Stromal cell of bone marrow (primary cell): ENCODE measurements at regions not wholly inside any gene's neighbourhood (a gene's known extent, or its start where the extent isn't known, plus 50 kb on each side); places are given as distances from the start of the nearest gene placed in this dataset.
"Not testable (repeated sequence)": the region's sequence is repeated elsewhere in the genome, so short reads cannot be mapped to it uniquely, and the experiment has no call there.

Experiments
- DNase-seq: peaks from one replicate; pipeline ENCODE4 v3.0.0-alpha.2; 2012; ENCODE audit warnings: low read depth

DNA sequence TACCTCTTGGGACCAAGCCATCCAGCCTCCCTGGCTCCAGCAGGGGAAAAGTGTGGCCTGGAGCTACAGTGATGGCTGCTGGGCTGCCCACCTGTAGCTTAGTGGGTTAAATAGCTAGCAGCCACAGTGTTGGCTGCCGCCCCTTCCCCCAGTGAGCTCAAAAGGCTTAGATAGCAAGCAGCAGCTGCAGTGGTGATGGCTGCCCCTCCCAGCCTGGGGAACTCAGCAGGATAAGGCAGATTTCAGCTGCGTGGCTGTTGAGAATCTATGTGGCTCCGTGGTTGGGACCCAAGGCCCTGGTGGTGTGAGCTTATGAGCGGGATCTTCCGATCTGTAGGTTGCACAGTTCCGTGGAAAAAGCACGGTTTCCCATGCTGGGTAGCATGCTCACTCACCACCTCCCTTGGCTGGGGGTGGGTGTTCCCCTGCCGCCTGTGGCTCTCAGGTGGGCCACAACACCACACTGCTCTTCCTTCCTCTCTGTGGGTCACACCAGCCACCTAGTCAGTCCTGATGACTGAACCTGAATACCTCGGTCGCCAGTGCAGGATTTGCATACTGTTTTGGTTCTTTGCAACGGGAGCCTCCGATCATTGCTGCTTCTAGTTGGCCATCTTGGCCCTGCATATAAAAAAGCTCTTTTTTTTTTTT is 946.5 kb upstream of the FAM98A start:
- no peak for DNase-seq

DNA sequence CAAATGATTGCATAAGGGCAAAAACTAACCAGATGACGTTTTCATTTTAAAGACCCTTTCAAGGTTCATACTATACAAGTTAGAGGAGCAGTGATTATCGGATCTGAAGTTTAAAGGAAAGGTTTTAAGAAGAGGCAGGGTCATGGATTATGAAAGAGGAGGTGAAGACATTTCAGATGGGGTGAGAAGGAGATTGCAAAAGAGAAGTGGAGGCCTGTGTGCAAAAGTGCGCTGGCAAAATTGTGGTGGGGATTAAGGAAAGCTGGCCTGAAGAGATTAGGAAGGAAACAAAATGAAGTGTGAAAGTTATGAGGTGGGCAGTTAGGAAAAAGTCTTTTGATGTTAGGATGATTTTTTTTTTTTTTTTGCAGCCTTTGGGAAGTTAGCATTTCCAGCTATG is 935.7 kb upstream of the FAM98A start:
- DNase-seq: no peak

DNA sequence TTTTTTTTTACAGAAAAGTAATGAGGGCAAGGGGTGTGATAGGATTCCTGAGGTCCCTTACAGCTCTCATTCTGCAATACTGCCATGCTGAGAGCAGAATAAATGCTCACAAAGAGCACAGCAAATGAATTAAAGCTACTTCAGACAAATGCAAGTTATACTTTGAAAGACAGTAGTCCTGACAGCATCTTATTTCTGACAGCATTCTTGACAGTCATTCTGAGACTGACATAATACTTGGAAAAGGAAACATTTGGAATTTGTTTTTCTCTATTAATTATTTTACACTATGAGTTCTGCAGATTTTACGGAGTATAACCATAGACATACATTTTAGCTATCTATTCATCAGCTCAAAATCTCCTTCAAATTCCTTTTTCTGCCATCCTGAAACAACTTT is 935.2 kb upstream of the FAM98A start:
- no peak for DNase-seq

DNA sequence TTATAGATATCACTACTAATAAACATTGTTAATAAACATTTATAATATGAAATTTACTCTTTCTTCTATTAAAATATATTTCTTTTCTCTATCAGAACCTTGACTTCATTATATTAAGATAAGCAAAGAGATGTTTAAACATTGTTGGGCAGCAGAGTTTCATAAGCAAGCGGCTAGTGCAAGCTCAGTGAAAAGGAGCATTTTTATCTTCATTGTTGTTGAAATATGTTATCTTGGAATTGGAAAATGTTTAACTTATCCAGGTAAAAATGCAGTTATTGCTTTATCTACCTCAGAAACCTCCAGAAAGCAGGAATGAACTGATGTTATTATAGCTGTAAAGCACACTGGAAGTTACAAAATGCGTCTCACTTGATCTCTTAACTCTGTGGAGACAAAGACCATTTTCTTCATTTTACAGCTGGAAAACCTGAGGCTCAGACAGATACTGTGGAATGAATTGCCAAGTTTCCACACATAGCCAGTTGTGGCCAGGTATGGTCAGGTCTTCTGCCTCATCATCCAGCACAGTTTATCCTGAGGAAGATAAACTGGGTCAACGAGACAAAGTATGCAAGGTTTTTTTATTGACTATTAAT is 934.6 kb upstream of the FAM98A start:
- DNase-seq: no peak

DNA sequence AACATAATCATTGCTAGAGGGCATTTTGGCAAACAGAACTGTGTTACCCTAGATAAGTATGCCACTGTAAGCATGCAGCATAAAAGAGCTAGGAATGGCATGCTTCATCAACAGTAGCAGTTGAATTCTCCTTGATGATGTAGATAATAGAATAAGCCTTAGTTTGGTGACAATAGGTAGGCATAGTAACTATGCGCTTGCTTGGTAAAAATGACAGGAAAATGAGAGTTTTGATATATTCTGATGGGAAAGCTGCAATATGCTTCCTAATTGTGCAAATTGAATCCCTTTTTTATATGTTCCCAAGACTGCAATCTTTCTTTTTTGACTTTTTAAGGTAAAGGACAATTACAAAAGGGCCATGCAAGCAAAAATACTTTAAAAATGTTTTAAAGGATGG is 930.9 kb upstream of the FAM98A start:
- DNase-seq: no peak

DNA sequence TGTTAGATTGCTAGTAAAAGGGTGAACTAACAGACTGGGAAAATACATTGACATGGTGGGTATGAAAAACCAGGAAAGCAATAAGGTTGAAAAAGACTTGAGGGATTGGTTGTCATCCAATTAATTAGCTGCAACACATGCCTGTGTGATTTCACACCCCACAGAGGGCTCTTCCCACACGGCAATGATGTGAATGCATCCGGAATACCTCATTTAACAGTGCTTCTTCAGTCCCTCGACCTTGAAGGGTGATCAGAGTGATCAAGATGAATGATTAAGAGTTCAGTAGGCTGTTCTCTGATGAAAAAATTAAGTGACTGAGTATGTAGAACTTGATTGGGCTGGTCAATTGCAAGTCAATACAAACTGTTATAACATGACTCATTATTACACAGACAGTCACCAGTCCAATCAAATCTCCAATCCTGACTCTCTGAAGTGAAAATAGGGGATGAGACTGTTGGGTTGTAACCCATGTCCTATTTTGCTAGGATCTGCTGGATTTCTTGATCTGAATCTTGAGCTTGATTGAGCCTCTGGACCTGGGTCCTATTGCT is 924.9 kb upstream of the FAM98A start:
- no peak for DNase-seq

DNA sequence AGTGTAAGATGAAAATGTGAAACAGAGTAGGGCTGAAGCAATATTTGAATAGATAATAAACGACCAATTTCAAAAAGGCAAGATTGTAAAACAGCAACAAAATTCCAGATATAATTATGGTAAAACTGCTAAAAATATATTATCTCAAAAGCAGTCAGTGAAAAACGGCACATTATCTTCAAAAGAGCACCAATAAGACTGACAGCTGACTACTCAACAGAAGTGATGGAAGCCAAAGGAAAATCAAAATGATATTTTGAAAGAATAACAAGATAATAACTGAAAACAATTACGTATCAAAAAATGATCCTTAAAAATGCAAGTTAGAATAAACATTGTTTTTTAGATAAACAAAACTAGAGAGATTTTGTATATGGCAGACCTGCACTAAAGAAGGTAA is 920.6 kb upstream of the FAM98A start:
- DNase-seq: no peak

DNA sequence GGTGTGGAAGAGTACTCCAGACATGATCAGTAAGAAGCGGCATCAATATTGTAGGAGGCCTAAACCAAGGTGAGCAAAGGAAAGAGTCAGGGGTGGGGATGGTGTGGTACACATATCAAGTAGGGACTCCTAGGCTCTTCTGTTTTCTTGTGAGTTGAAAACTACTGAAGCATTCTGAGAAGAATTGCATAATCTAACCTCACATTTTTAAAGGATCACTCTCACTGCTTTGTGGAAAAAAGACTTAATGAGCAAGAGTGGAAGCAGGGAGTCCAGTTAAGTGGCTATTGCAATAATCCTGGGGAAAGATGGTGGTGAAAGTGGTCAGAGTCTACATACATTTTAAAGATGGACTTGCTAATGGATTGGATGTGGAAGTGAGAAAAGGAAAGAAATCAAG is 899.5 kb upstream of the FAM98A start:
- DNase-seq: no peak

DNA sequence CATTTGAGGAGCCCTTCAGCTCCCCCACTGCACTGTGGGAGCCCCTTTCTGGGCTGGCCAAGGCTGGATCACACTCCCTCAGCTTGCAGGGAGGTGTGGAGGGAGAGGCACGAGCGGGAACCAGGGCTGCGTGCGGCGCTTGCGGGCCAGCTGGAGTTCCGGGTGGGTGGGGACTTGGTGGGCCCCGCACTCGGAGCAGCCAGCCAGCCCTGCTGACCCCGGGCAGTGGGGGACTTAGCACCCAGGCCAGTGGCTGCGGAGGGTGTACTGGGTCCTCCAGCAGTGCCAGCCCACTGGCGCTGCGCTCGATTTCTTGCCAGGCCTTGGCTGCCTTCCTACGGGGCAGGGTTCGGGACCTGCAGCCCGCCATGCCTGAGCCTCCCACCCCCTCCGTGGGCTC is 895.1 kb upstream of the FAM98A start:
- not testable (repeated sequence) for DNase-seq

DNA sequence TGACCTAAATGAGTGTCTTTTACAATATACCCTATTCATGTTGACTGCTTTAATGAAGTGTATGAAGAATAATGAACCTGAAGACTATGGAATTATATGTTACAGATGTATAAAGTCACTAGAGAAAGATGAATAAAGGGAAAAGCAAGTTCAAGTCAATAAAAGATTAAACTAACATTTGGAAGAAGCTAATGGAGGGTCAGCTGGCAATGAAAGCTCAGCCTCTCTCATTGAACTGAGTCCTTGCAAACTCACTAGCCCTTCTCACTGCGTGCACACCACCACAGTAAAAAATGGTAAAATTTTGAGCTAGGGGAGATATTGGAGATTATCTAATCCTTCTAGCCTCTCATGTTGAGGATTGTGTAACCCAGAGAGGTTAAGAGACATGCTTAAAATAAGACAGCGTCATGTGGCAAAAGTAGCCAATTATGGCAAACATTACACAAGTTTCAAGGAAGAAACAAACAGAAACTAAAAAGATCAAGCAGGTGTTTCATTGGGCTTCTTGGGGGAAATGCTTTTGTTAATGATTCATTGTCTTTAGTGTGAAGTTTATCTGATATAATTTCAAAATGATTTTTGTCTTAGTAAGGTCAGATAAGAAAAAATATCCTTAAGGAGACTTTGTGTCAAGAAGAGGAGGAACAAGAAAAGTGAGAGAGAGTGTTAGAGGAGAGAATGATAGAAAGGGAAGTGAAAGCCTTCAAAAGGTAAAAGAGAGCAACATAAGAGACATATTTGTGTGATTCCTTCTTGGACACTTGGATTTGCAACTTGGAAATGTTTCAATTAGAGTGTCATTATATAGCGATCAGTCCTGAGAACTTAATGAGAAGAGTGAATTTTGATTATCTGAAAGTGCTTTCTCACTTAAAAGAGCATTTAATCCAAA is 893.7 kb upstream of the FAM98A start:
- DNase-seq: no peak

DNA sequence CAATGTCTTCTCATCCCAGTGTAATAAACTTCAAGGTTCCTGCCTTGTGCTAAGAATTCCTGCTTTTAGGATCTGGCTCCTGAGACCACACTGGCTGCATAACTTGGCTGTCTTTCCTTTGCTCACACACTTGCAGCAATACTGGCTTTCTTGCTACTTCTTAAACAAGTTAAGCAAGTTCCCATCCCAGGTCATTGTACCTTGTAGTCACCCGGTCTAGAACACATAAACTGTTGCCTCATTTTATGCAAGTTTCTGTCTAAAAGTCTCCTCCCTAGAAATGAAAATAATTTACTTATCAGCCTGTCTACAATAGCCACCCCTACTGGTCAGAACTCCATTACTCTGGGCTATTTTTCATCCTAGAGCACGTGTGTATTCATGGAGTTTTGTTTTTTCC is 887.9 kb upstream of the FAM98A start:
- no peak for DNase-seq

DNA sequence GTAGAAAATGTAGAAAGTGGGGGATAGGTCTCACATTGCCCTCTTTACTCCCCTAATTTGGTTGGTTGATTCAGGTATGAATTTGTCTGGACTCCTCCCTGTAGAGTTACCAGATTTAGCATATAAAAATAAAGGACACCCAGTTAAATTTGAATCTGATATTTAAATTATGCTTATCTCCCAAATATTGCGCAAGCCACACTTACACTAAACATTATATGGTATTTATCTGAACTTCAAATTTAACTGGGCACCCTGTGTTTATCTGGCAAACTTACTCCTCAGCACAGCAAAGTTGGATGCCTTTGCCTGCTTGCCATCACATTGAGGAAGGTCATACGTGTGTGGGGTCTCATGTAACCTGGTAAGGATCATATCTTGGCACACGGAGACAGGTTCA is 882.4 kb upstream of the FAM98A start:
- no peak for DNase-seq

DNA sequence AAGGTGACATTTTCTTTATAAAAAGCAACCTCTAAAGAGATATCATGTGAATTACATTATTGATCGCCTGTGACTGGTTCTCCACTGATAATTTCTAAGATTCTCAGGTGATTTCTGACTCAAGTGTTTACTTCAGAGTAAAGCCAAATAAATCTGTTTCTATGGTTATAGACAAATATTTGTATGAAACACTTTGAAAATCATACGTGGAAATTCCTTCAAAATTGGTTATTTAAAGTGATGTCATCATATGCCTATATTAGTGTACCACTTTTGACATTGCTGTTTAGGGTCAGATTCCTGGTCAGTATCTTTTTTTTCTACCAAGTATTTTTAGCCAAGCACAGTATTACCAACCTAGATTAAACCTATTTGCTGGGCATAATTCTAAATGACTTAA is 881.3 kb upstream of the FAM98A start:
- DNase-seq: no peak

DNA sequence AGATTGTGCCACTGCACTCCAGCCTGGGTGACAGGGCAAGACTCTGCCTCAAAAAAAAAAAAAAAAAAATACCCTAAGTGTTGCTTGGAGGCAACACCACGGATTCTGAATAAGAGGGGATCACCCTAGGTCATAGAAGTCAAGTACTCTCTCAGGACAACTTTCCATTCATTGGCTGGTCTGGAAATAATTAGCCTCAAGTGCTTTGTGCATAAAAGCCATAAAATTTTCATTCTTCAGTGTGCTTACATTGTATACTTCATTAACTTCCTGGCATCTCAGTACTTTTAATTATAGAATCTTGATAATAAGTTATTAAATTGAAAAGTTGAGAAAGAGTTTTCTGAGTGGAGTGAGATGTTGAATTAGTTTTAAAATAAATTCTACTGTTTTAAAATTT is 876.1 kb upstream of the FAM98A start:
- no peak for DNase-seq

DNA sequence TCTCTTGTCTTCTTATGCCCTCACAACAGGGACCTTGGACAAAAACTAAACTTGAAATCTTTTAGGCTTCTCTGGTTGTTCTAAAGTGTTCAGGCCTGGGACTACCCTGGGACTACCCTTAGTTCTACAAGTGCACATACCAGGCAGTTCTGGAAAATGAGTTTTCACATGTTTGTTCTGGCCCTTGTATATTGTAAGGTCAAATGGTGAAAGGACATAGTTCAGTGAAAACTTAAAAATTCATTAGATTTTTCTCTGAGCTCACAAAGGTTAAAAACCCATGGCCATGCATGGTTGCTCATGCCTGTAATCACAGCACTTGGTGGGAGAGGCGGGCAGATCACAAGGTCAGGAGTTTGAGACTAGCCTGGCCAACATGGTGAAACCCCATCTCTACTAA is 875.5 kb upstream of the FAM98A start:
- DNase-seq: no peak

DNA sequence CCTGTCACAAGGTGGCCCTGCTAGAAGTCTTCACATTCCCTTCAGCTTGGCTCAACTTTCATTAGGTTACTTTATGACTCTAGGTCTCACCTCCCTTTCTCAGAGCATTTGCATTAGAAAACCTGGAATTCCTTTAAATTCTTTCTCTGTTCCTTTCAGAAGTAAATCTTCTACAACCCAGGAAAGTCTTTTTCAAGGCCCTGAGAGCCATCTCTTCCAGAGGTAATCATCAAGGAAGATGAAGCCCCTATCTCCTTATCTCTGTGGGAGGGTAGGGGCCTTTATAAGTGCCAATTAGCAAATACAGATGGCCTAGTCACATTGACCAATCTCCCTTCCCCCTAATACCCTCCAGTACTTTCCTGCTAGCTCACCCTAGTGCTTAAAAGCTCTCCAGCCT is 848.0 kb upstream of the FAM98A start:
- DNase-seq: no peak

DNA sequence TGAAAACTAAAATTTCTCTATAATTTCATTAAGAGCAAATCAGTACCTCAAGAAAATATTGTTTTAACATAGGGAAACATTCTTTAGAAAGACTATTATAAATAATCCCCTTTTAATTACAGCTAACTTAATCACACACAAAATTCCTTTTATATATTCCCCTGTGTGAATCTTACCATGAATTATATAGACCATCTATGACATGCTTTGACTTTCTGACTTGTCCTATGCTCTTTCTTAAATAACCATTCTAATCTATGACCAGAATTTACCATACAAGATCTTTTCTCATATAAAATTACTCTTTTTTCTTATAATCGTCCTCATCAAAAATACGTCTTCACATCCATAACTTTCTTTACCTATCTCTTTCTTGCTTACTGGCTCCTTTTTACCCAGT is 824.2 kb upstream of the FAM98A start:
- DNase-seq: no peak

DNA sequence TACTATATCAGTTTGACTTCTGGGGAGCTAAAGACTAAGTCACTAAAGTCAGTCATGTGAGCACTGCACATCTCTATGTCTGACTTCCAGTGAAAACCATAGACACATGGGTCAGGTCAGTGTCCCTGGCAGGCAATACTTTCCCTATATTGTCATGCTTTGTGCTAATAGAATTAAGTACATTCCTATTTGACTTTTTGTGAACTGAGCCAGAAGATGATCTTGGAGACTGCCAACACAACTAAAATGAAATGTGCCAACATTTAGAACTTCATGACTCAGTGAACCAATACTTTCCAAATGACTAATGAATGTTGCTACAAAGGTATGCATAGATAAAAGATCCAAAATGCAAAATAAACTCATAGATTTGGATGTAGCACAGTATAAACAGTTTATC is 820.8 kb upstream of the FAM98A start:
- DNase-seq: no peak

DNA sequence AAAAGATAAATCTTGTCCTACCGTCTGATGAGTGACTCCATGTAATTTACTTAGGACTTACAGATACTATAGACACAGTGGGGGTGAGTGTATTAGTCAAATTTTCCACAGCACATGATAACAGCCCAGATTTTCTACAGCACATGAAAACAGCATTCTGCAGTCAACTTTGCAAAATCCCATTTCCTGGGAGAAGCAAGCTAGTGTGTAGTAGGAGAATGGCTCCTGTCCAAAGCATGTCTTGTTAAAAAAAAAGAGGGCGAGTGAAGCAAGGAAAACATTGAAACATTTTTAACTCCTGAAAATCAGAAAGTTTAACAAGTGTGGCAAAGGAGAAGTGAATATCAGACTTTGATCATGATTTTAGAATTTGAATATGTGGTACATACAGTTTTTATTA is 817.8 kb upstream of the FAM98A start:
- DNase-seq: no peak

DNA sequence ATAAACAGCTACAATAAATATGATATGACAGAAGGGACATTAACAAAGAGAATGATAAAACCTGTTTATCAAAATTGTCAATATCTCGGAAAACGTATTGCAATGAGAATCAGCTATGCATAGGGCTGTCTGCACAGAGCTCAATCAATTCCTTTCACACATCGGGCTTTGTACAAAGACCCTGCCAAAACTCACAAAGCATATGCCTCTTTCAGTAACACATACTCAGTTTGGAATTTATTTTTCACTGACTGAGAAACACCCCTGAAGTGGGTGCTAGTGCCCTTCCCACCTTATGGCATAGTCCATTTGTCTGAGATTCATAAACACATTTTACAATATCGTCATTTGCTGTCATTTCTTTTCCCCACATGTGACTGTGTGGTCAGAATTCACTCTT is 815.8 kb upstream of the FAM98A start:
- no peak for DNase-seq

DNA sequence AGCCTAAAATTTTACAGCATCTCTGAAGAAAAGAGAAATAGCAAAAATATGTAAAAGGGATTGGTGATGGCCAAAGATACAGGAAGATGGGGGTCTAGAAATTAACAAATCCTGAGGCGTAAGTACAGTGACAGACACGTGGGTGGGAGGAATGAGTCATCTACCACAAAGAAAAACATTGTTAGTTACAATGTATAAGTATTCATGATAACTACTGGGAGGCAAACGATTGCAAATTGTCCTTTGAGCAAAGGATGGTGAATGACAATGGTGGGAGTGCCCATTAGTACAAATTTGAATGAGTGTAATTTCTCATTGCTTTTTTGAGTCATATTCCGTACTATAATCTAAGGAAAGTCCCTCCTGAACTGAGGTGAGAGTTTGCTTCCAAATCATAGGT is 809.0 kb upstream of the FAM98A start:
- DNase-seq: no peak

DNA sequence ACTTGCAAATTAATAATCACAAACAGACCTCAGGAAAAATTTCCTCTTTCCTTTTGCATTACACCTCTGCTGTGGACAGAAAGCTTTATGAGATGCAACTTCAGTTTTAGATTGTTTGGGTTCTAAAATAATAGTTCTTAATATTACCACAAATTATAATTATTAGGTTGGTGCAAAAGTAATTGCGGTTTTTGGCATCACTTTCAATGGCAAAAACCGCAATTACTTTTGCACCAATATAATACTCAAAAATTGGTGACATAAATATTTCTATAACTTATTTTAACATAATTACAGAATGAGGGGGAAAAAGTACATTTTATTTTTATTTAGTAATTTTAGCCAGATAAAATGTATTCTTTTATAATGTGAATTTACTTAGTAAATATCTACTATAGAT is 804.4 kb upstream of the FAM98A start:
- no peak for DNase-seq

DNA sequence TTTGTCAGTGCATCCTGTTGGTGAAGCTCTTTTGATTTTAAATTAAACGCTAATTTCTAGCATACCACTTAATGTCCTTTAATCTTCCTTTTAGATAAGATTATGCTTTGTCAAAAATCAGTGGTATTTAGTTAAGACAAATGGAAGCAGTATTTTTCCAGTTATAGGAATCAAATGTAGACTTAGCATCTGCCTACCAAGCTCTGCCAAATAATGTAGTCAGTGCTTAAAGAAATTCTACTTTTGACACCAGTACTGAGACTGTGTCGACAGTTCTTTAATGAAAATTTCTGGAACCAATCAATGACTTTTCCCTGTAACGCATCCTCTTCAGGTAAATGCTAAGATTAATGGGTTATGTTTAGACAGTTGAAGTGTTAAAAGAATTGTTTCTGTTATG is 803.3 kb upstream of the FAM98A start:
- no peak for DNase-seq
